ENCODE measurements at regions not wholly inside any gene's neighbourhood (a gene's known extent, or its start where the extent isn't known, plus 50 kb on each side); places are given as distances from the start of the nearest gene placed in this dataset.
"Not testable (repeated sequence)": the region's sequence is repeated elsewhere in the genome, so short reads cannot be mapped to it uniquely, and the experiment has no call there.

GRCh38 chr12:8282181-8282580, 54.8 kb upstream of the FAM90A1 start:
- H3K27ac ChIP-seq, H3K4me3 ChIP-seq: not testable (repeated sequence)

DNA sequence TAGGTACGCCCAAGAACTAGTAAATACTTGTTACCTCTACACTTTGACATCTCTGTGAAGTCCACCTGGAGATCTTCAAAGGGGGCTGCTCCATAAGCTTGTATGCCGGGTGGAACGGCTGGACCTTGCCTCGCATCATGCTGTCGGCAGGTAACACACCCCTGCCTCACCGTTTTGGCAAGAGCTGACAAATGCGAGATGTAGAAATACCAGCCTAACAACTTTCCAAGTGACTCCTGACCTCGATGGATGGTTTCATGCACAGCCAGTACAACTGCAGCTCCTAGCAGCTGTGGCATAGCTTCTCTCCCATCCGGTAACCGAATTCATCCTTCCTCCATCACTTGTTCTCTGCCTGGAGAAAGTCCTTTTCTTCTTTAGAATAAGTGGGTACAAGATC, 58.3 kb upstream of the FAM90A1 start:
- H3K27ac ChIP-seq, H3K4me3 ChIP-seq: not testable (repeated sequence)

DNA sequence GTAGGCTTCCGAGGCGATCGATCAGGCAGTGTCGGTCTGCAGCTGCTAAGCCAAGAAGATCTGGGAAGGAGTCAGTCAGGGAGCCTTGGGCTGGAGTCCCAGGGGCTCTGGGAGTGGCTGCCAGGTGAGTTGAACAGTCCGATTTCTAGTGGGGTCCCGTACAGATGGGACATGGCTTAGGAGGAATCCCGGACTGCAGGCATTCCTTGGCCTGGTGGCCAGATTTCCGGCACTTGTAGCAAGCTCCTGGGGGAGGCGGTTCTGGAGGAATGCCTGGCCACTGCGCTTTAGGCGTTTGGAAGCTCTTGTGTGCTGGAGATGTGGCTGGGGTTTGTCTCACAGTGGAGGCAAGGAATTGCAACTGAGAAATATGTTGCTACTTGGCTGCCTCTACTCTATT, 64.3 kb upstream of the FAM90A1 start:
- not testable (repeated sequence) for H3K27ac ChIP-seq, H3K4me3 ChIP-seq

DNA sequence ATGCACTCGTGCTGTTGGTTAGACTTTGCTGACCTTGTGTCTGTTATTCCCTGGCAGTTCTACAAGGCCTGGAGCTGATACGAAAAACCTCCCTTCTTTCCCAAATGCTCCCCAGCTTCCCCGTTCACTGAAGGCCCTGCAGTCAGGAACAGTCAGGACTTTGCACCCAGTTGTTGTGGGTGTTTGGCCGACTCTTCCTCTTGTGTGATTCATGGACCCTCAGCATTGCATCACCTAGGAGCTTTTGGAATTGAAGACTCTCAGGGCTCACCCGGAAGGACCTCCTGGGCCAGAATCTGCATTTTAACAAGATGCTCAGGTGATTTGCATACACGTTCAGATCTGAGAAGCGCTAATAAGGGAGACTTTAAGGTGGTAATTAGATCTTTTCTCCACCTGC, 67.2 kb upstream of the FAM90A1 start:
- not testable (repeated sequence) for H3K4me3 ChIP-seq, H3K27ac ChIP-seq

GRCh38 chr12:8308611-8309010, 81.2 kb upstream of the FAM90A1 start:
- not testable (repeated sequence) for H3K27ac ChIP-seq, H3K4me3 ChIP-seq

DNA sequence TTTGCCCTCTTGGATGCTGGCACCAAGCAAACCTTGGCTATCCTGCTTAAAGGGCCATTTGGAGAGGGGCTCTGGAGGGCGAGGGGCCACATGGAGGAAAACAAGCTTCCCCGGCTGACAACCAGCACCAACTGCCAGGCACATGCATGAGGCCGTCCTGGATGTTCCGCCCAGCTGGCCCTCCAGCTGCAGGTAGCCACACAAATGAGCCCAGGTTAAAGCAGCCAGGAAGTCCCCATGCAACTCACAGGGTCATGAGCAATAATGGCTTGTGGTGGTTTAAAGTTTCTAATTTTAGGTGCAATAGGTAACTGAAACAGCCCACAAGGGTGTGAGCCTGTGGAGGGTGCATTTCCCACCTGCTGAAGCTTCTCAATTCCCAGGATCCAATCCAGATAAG, 88.6 kb upstream of the FAM90A1 start:
- not testable (repeated sequence) for H3K27ac ChIP-seq, H3K4me3 ChIP-seq

DNA sequence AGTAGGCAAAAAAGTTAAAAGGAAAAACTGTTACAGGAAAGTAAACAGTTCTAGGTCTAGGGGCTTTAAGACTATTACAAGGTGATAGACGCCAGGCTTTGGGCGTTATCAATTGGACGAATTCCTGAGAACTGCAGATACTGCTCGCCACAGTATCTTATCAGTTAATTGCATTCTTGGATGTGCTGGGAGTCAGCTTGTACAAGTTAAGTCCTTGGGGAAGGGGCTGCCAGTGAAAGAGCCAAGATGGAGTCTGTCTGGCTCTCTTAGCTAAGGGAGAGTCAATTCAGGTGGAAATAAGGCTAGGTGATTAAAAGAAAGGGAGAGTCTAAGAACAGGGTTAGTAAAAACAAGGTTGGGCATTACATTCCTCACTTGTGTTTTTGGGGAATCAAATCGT, 90.3 kb upstream of the FAM90A1 start:
- not testable (repeated sequence) for H3K4me3 ChIP-seq, H3K27ac ChIP-seq

DNA sequence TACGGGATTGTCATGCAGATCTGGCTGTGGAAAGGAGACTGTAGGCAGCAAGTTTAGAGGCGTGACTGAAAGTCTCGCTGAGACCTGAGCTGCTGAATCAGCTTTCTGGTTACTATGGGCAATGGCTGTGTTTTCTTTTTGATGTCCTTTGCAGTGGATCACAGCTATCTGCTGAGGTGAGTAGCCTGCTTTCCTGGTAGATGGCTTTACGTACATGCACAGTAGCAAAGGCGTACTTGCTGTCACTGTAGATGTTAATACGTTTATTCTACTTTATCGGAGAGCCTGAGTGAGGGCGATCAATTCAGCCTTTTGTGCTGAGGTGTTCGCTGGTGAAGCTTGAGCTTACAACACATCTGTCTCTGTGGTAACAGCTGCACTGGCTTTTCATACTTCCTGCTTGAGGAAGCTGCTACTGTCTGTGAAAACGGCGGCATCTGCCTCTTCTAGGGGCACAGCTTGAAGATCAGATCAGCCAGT, 92.9 kb upstream of the FAM90A1 start:
- Histone ChIP-seq H3K4me3 (peak overlapping the region in 1 of 7 experiments; percentile 19), H3K27ac (peak overlapping the region in 5 of 21 experiments; percentile 16 to 67 (median 47))

DNA sequence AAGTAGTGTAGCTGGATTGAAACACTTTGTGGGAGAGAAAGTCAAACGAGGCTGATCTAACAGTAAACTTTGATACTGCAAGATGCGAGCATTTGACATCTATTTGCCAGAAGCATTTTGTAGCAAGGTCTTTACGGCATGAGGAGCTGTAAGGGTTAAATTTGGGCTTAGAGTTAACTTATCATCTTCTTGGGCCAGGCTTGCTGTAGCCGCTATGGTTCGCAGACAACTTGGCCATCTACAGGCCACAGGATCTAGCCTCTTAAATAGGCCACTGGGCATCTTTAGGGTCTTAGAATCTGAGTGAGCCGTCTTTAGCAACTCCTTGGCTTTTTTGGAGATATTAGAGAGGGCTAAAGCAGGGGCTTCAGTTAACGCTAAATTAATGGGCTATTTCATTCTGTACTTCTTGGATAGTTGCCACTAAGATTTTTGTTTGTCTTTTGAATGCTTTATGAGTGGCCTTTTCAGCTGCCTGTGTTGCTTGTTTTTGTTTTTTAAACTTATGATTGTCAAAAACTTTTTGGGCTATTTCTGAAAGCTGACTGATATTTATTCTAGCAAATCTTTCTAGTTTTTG, 93.5 kb upstream of the FAM90A1 start:
- H3K27ac ChIP-seq: peak overlapping the region in 6 of 21 experiments; percentile 21 to 67 (median 46)
- H3K4me3 ChIP-seq: not testable (repeated sequence)

DNA sequence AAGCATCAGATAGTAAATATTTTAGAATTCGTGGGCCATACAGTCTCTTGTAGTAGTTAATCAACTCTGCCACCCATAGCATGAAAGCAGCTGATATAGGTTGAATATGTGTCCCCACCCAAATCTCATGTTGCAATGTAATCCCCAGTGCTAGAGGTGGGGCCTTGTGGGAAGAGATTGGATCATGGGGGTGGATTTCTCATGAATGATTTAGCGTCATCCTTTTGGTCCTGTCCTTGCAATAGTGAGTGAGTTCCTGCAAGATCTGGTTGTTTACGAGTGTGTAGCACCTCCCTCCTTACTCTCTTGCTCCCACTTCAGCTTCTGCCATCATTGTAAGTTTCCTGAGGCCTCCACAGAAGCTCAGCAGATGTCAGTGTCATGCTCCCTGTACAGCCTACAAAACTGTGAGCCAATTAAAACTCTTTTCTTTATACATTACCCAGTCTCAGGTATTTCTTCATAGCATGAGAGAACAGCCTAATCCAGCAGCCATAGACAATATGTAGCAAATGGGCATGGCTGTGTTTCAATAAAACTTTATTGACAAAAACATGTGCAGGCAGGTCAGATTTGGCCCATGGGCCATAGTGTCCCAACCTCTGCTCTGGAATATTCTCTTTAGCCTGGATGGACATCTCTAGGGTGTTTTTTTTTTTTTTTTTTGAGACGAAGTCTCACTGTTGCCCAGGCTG, 97.9 kb upstream of the FAM90A1 start:
- H3K4me3 ChIP-seq, H3K27ac ChIP-seq: not testable (repeated sequence)

- H3K4me3 ChIP-seq, H3K27ac ChIP-seq: not testable (repeated sequence)
These were observed 101.4 kb upstream of the FAM90A1 start for GRCh38 chr12:8328835-8329234.

GRCh38 chr12:8332373-8332772, 105.0 kb upstream of the FAM90A1 start:
- not testable (repeated sequence) for H3K4me3 ChIP-seq, H3K27ac ChIP-seq

DNA sequence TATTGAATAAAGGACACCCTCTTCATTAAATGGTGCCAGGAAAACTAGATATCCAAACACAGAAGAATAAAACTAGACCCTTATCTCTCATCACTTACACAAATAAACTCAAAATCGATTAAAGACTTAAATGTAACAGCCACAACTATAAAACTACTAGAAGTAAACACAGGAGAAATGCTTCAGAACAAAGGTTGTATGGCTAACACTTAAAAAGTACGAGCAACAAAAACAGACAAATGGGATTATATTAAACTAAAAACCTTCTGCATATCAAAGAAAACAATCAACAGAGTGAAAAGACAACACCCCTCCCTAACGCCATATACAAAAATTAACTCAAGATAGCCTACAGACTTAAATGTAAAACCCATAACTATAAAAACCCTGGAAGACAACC, 104.7 kb upstream of the CLEC6A start:
- H3K27ac ChIP-seq, H3K4me3 ChIP-seq: not testable (repeated sequence)

DNA sequence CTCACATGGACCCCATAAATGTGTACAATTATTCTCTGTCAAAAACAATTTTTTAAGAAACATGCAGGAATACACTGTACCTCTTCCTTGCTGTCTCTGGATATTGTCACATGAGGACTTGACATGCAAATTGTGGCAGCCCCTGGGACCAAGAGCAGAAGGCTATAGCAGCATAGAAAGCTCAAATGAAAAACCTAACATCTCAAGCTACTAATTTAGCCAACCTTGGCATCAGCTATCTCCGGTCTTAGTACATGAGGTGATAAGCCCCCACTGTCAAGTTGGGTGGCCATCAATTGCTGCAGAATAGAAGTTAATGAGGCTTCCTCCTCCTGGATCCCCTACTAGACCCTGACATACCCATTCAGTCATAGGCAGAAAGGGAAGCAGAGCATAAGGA, 101.0 kb upstream of the CLEC6A start:
- not testable (repeated sequence) for H3K27ac ChIP-seq, H3K4me3 ChIP-seq

DNA sequence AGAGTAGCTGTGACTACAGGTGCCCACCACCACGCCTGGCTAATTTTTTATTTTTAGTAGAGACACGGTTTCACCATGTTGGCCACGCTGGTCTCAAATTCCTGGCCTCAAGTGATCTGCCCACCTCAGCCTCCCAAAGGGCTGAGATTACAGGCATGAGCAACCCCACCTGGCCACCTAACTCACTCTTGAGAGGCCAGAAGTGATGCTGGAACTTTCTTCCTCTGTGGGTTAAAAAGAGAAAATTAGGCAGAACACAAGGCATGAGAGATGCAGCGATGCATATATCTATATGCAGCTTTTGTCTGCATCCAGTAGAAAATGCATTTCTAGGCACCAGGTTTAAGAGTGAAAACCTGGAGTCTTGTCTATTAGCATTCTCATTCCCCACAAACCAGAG, 100.2 kb upstream of the CLEC6A start:
- not testable (repeated sequence) for H3K27ac ChIP-seq, H3K4me3 ChIP-seq

DNA sequence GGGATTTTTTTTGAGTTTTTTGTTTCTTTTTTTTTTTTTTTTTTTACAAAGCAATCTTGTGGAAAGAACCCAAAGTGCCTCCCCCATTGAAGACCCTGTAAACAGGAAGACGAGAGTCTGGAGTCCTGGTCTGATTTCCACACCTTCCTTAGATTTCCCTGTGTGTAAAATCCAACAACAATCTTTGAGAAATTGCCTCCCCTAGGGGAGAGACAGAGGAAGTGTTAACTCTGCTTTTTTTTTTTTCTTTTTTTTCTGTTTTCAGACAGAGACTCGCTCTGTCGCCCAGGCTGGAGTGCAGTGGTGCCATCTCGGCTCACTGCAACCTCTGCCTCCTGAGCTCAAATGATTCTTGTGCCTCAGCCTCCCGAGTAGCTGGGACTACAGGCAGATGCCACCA, 82.0 kb upstream of the CLEC6A start:
- not testable (repeated sequence) for H3K4me3 ChIP-seq, H3K27ac ChIP-seq

DNA sequence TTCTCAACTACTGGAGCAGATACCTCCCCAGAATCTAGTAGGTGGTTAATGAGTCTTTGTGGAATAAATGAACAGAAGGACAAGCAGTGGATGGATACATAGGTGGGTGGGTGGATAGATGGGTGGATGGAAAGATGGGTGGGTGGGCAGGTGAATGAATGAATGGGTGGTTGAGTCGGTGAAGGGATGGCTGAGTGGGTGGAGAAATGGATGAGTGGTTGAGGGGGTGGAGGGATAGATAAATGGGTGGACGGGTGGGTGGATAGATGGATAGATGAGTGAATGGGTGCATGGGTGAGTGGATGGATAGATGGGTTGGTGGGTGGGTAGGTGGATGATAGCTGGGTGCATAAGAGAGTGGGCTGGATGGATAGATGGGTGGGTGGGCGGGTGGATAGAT, 80.6 kb upstream of the CLEC6A start:
- H3K27ac ChIP-seq, H3K4me3 ChIP-seq: not testable (repeated sequence)

GRCh38 chr12:8377756-8378155, 78.0 kb upstream of the CLEC6A start:
- H3K4me3 ChIP-seq, H3K27ac ChIP-seq: not testable (repeated sequence)

DNA sequence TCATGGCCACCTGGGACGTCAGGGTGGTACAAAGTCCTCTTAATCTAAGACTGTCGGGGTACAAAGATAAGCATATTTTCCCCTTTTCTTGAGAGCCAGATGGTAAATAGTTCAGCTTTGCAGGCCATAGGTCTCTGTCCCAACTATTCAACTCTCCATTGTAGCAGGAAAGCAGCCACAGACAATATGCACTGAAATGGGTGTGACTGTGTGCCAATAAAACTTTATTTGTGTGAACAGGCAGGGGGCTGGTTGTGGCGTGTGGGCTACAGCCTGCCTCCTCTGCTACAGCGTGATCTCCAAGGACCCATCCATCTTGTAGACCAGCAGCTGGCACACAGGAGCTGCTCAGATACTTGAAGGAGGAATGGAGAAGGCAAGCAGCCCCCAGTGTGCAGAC, 73.2 kb upstream of the CLEC6A start:
- not testable (repeated sequence) for H3K4me3 ChIP-seq

DNA sequence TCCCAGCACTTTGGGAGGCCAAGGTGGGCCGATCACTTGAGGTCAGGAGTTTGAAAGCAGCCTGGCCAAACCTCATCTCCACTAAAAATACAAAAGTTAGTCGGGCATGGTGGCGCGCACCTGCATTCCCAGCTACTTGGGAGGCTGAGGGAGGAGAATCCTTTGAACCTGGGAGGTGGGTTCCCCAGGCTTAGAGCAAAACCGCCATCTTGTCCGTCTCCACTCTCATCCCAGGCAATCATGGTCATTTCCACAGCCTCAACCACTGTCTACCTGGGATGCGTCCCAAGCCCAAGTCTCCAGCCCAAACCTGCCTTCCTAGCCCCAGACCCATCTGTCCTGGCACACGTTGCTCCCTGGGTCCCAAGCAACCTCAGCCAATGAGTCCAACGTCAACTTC, 71.1 kb upstream of the CLEC6A start:
- H3K4me3 ChIP-seq, H3K27ac ChIP-seq: not testable (repeated sequence)

More for the DNA sequence above, 73.2 kb upstream of the CLEC6A start:
- not testable (repeated sequence) for H3K27ac ChIP-seq

- H3K27ac ChIP-seq, H3K4me3 ChIP-seq: not testable (repeated sequence)
These were observed 70.3 kb upstream of the CLEC6A start for GRCh38 chr12:8385431-8385830.

DNA sequence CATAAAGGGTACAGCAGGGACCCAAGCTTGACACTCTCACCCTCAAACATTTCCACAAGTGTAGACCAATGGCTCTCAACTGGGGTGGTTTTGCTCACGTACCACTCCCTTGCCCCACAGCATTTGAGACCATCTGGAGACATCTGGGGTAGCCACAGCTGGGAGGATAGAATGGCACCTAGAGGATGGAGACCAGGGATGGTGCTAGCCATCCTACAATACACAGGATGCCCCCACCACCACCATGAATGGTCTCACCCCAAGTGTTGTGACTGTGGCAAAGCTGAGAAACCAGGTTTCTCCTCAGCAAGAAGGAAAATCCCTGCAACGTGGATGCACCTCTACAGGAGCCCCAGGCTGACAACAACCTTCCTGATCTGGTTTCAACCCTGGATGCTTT, 69.1 kb upstream of the CLEC6A start:
- not testable (repeated sequence) for H3K4me3 ChIP-seq, H3K27ac ChIP-seq

All from skin epidermis (tissue), 12 donors.